HG03159 (cell line): ENCODE measurements at regions not wholly inside any gene's neighbourhood (a gene's known extent, or its start where the extent isn't known, plus 50 kb on each side); places are given as distances from the start of the nearest gene placed in this dataset.

Experiments
- ATAC-seq: cut with Tn5 transposase; IDR thresholded peaks from one replicate; pipeline ENCODE4 v1.9.1; 2021; ENCODE audit warnings: mild to moderate bottlenecking, moderate library complexity; ENCODE audit not compliant: unreplicated experiment

- ATAC-seq: no peak
Measured at GRCh38 chr2:78892295-78892694, 133.2 kb upstream of the REG3G start.

GRCh38 chr2:78895022-78895421, 130.5 kb upstream of the REG3G start:
- ATAC-seq: no peak

GRCh38 chr2:78896536-78896935, 129.0 kb upstream of the REG3G start:
- no peak for ATAC-seq

- no peak for ATAC-seq
Measured at GRCh38 chr2:78907089-78907488, 118.4 kb upstream of the REG3G start.

- no peak for ATAC-seq
Measured at GRCh38 chr2:78908973-78909372, 116.5 kb upstream of the REG3G start.

- ATAC-seq: no peak
Measured at GRCh38 chr2:78910376-78910775, 115.1 kb upstream of the REG3G start.

GRCh38 chr2:78913257-78913656, 112.2 kb upstream of the REG3G start:
- no peak for ATAC-seq

GRCh38 chr2:78925258-78925657, 100.2 kb upstream of the REG3G start:
- ATAC-seq: no peak

- no peak for ATAC-seq
Measured at GRCh38 chr2:78928502-78928901, 97.0 kb upstream of the REG3G start.

GRCh38 chr2:78940998-78941397, 84.5 kb upstream of the REG3G start:
- ATAC-seq: no peak

GRCh38 chr2:78941751-78942150, 83.8 kb upstream of the REG3G start:
- ATAC-seq: no peak

- no peak for ATAC-seq
Measured at GRCh38 chr2:78963881-78964280, 61.6 kb upstream of the REG3G start.

GRCh38 chr2:78967294-78967693, 58.2 kb upstream of the REG3G start:
- no peak for ATAC-seq

GRCh38 chr2:78973630-78974029, 51.9 kb upstream of the REG3G start:
- no peak for ATAC-seq
